ENCODE measurements at regions not wholly inside any gene's neighbourhood (a gene's known extent, or its start where the extent isn't known, plus 50 kb on each side); places are given as distances from the start of the nearest gene placed in this dataset.
"Not testable (repeated sequence)": the region's sequence is repeated elsewhere in the genome, so short reads cannot be mapped to it uniquely, and the experiment has no call there.

DNA sequence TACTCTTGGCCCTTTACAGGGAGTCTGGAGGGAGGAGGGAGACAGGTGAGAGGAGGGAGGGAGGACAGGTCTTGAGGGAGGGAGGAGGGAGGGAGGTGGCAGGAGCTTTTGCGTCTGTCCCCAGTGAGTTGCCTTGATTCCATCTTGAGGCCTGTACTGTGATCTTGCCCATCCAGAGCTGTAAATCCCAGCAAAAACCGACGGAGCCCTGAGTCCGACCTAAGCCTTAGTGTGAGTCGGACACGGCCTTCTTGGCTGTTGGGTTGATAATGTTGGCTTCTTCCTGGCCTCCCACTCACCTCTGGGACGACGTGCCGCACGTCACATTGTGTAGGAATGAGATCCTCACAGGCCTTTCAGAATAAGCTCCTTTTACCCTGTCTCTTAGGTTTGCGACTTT is 72.5 kb downstream of the RGS12 start:
- no peak for DNase-seq

DNA sequence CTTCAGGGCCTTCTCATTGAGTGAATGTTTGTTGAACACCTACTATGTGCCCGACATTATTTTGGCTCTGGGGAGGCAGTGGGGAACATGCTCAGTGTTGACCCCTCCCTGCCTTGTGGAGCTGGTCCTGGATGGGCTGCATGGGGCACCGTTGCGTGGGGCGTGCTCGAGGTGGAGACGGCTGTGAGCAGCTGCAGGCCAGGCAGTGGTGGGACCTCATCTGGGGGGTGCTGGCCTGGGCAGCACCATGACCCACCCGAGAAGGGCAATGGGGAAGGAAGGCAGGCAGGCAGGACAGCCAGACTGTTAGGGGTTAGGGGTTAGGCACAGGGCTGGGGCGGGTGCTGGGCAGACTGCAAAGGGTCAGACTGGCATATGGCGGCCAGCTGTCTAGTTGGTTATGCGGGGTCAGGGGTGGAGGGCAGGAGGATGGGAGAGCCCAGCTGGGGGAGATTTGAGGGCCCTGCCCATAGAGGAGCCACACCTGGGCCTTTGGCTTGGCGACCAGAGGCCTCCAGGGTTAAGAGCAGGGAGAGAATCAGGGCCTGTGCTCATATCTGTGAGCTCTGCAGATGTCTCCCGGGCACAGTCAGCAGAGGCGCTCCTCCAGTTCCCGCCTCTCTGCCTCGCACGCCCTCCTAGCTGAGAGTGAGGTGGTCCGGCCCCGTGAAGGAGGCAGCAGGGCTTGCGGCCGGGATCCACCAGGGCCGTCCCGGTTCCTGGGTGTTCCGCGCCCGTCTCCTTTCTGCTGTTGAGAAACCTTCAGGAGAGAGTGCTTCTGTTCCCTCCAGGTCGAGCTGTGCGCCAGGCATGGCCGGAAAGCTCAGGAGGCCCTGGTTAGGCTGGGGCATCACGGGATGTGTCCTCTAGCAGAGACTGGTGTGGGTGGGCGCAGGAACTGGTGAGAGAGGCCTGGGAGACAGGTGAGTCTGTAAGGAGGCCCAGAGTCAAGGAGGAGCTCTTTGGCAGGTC is 73.3 kb downstream of the RGS12 start:
- no peak for DNase-seq

DNA sequence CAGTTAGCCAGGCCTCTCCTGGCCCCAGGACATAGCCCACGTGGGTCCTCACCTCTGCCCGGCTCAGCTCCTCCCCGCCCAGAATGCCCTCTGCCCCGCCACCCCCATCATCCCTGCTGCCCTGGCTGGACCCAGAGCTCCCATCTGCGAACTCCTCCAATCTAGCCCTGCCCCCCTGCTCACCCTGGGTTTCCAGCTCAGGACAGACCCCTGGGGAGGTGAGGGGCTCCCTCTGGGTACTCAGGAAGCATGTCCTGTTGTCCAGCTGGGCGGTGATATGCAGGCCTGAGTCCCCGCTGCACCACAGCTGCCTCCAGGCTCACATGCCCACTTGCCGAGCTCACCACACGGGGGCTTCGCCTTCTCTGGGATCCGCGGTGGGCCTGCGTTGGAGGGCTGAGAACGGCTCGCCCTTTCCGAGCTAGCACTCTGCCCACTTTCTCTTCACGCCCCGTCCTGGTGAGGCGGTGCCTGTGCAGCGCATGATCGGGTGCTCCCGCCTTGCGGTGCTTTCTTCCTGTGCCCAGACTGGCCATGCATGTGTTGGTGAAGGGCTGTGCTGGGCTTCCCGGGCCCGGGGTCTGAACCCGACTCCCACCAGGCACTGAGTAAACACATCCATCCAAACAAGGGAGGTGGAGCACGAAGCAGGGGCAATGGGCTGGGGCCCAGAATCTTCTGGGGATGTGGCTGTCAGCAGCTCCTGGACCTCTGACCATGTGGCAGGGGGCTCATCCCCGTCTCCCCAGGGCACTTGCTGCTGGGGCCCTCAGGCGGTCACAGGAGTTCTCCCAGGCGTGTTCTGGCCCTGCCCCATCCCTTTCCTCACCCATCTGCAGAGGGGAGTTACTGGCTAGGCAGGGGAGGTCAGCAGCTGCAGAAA is 74.3 kb downstream of the RGS12 start:
- peak; percentile 30 for DNase-seq

DNA sequence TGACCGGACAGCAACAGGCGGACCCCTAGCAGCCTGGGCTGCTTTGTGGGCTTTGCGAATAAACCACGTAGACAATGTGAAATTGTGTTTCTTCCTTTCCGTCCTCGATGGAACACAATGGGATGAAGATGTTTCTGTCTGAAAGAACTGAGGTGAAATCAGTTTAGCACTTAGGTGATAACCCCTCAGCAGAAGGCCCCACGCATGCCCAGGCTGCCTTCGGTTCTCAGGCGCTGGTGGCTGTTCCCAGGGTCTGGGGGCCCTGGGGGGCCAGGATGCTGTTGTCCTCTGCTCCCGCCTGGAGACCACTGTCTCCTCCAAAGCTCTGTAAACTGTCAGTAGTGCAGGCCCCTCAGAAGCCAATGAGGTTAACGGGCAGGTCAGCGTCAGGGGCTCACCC is 73.9 kb upstream of the HGFAC start:
- no peak for DNase-seq

DNA sequence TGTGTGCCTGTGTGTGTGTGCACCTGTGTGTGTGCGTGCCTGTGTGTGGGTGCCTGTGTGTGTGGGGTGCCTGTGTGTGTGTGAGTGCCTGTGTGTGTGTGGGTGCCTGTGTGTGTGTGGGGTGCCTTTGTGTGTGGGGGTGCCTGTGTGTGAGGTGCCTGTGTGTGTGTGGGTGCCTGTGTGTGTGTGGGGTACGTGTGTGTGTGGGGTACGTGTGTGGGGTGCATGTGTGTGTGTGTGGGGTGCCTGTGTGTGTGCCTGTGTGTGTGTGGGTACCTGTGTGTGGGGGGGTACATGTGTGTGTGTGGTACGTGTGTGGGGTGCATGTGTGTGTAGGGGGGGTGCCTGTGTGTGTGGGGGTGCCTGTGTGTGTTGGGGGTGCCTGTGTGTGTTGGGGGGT is 73.4 kb upstream of the HGFAC start:
- no peak for DNase-seq

DNA sequence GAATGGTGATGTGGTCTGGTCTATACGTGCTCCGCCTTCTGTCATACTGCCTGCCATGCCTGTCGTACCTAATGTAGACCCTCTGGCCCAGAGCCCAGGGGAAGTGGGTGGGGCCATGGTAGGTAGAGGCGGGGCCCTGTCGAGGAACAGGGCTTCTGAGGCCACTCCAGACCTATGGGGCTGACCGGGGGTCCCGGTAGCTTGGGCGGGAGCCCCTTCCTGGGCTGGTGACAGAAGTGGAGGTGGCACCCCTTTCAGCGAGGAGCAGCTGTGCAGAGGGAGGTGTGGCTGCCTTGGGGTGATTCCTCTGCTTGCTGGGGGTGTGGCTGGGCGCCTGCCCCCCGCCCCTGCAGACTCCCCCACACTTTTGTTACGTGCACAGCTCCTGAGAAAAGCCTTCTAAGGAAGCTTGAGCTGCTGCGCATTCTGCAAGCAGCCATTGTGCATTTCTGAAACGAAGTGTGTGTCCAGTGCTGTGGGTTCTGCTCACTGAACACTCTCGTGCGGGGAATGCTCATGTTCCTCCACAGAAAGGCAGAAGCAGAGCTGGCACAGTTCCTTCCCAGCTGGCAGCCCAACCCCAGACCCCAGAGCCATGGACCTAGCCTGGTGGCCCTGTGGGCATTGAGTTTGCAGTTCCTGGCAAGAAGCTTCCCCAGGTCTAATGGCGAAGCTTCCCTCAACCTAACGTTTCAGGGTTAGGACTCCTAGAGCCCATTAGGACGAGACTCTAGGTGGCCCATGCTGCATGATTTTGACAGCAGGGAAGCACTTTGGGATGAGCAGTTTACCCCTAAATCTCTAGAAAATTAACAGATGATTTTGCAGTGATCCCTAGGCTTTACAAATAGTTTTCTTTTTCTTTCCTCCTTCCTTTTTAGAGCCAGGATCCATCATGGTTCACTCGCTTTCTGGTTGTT is 72.7 kb upstream of the HGFAC start:
- no peak for DNase-seq

DNA sequence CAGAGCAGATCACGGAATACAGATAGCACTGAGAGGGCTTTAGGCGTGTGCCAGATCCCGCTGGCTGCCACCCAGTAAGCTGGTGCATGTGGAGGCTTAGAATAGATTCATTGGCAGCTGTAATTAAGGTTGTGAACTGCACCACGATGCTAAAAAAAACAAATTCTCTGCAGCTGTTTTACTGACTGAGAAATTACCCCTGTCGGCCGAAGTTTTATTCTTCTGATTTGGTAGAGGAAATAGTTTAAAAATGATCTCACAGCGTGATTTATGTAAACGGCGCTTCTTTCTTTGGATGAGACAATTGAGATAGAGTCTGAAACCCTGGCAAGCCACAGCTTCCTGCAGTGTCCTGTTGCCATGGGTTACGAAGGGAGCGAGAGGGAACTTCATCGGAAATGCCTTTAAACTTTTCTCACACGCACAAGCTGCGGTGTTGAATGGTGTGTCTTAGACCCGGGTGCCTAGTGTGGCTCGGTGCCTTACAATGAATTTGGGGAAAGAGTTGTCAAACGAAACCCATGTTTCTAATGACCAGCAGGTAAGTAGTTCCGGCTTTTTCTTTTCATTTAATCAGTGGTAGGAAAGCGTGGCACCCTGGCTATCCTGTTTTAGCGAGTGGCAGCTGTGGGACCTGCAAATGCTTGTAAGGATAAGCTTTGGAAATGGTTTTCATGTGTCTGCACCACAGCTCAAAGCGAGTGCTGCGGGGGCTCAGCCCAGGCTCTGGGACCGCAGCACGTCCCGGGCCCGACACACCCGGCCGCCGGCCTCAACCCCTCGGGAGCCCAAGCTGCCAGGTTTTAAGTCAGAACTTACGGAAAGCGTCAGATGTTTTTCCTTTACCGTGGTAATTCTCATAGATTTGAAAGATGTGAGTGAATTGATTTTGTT is 71.7 kb upstream of the HGFAC start:
- DNase-seq: peak; percentile 88

DNA sequence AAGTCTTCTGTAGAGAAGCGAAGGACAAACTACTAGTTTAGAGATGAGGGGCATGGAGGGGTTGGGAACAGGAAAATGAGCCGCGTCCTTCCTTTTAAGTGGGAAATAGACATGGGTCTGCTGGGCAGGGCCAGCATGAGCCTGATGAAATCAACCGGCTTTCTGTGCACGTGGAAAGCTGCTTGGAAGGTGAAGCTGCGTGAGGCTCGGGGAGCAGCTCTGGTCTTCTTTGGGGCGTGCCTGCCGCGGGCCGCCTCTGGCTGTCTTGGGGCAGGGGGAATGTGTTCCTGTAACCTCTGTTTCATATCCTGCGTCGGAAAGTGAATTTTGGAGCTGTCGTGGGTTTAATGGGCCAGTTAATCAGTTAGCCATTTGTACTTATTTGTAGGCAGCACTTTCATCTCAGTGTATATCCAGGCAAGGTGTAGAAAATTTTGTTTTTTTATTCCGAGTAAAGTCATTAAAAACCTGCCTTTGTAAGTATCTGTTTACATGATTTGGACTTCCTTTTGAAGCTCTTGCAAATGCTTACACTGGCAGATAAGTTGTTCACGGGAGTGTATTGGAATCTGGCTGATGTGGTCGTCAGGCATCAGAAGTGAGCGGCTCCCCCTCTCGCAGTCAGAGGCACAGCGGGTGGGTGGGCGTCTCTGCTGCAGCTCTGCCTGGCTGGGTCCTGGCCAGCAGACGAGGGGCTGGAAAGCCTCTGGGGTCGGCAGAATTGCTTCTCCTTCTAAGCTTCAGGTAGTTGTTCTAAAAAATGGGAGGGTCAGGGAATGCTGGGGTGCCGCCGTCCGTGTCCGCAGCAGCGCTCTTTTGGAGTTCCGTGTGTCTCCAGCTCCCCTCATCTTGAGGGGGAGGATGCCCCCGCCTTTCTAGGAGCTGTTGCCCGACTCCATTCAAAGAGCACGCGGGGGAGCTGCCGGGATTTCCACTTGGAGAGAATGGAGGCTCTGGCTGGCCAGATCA is 70.5 kb upstream of the HGFAC start:
- peak; percentile 60 for DNase-seq

DNA sequence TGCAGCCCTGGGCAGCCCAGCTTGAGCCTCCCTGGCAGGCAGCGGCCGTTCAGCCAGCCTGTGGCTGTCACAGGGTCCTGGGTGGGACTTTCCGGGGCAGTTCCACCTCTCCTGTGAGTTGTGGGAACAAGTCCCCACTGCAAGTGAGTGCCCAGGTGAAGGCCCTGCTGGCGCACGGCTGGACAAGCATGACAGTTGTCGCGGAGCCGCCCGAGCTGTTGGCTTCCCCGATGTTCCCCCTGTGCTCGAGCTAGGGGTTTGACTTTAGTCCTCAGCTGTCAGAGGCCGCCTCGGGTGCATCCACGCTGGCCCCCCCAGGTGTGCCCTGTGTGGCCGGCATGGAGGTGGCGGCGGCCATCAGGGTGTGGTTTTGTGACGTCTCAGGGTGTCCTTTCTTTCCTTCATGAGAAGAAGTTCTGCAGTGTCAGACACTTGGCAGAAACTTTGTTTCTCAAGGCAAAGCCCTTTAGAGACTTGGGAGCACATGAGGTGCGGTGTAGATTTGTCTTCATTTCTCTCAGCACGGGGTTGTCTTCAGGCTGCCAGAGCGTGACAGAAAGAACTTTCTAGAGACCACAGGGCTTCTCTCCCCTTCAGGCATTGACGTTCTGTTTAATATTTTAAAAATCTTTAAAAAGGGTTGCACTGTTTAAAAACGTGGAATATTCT is 69.4 kb upstream of the HGFAC start:
- DNase-seq: no peak

DNA sequence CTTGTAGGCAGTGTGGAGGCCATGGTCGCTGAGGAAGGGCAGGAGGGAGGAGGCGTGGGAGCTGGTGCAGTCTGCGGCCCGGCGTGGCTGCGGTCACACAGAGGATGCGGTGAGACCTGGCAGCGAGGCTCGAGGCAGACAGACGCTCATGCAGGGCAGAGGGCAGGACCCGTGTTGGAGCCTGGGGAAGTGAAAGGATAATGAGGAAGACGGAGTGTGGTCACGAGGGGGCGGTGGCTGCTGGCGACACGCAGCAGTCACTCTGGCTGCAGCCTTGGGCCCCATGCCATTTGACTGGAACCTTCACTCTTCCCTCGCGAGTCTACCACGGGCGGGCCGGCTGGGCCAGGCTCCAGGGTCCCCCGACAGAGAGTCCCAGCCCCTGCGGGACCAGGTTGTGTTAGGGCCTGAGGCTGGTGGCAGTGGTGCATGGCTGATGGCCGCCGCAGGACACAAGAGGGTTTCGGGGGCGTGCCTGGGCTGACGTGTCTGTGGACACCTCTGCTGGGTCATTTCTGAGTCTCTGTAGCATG is 68.8 kb upstream of the HGFAC start:
- DNase-seq: no peak

DNA sequence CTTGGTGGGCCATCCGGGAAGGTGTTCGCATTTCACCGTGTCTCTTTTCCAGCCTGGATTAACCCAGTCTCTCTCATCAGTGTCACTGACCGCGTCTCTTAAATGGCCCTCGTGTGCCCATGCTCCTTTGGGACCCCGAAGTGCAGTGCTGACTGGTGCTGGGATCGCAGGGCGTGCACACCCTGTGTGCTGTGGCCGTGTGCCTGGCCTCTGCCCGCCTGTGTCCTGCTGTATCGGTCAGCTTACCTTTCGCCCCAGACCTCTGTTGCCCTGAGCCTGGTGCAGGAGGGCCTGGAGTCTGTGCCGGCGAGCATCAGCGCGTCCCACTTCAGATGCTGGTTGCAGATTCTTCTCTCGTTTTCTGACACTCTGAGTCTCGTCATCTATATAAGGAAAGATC is 68.3 kb upstream of the HGFAC start:
- no peak for DNase-seq

DNA sequence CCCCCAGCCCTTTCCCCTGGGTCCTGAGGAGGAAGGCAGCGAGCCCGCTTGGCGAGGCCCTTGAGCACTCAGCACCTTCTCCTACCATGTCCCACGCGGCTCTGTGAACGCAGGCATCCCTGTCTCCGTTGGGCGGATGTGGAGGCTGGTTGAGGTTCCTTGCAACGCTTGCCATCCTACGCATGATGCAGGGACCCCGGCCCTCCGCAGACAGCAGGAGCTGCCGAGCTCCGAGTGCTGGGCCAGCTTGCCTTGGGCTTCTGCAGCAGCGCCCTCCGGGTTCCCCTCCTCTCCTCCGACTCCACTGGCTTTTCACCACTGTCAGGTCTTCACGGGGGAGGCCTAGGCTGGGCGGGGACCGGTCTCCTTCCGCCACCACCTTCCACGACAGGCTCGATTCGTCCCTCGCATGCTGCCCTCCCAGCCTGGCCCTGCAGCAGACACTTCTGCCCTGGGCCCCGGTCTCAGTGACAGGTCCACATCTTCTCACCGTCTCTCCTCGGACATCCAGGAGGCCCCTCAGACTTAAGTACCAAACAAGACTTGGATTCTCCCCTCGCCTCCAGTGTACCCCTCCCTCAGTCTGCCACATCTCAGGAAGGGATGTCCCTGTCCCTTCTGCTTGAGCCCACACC is 67.6 kb upstream of the HGFAC start:
- no peak for DNase-seq

DNA sequence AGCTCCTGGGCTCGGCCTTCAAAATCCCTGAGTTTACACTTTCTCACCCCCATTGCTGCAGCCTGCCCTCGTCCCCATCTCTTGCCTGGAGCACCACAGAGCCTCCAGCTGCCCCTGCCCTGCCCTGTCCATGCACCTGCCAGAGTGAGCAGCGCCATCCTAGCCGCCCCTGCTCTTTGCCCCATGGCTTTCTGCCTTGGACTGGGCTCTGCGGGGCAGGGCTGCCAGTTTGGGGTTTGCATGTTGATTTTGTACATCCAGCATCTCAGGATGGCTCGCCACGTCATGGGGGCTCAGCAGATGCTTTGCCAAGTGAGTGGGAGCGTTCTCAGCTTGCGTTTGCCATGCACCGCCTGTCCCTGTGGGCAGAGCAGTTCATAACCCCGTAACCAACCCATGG is 67.1 kb upstream of the HGFAC start:
- DNase-seq: no peak

DNA sequence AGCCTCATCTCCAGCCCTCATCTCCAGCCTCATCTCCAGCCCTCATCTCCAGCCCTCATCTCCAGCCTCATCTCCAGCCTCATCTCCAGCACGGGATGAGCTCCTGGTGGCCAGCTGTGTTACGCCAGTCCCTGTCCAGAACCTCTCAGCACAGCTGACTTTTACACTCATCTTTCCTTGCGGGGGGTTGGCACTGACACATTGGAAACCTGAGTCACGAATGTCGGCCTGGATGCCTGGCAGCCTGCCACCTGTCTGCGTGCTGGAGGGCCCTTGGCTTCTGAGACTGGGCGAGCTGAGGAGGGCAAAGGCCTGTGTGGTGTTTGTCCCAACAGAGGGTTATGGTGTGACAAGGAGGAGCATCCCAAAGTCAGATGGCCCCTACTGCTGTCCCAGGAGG is 66.1 kb upstream of the HGFAC start:
- DNase-seq: no peak

DNA sequence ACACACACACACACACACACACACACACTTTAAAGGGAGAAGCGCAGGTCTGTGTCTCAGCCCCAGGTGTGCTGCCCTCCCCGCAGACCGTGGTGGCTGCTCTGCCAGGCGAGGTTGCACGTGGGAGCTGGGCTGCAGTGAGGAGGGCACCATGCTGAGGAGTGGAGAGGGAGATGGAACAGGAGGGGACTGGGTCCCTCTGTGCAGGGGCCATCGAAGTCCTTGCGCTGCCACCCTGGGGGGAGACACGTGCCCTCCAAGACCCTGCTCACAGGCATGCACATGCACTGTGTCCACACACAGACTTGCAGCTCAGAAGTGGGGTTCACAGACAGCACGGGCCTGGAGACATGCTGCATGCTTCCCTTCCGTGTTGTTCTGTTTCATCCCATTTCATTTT is 65.5 kb upstream of the HGFAC start:
- DNase-seq: no peak

DNA sequence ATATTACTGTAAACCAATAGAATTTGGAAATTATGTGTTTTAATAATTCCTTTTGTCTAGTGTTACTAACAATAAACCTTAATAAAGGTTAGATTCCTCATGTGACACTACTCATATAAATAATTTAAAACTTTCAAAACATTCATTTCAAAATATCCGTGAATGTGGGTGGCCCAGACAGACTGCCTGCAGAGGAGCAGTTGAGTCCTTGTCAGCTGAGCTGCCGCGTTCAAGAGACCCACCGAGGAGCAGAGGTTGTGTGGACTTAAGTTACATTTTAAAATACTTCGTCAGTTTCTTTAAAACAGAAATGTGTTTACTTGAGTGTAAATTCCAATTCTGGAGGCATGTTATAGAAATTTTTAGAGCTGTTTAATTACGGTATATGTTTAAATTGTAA is 64.2 kb upstream of the HGFAC start:
- no peak for DNase-seq

DNA sequence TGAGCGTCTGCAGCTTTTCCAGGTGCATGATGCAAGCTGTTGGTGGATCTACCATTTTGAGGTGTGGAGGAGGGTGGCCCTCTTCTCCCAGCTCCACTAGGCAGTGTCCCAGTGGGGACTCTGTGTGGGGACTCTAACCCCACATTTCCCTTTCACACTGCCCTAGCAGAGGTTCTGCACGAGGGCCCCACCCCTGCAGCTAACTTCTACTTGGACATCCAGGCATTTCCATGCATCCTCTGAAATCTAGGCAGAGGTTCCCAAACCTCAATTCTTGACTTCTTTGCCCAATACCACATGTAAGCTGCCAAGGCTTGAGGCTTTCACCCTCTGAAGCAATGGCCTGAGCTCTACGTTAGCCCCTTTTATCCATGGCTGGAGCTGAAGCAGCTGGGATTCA is 61.4 kb upstream of the HGFAC start:
- not testable (repeated sequence) for DNase-seq

DNA sequence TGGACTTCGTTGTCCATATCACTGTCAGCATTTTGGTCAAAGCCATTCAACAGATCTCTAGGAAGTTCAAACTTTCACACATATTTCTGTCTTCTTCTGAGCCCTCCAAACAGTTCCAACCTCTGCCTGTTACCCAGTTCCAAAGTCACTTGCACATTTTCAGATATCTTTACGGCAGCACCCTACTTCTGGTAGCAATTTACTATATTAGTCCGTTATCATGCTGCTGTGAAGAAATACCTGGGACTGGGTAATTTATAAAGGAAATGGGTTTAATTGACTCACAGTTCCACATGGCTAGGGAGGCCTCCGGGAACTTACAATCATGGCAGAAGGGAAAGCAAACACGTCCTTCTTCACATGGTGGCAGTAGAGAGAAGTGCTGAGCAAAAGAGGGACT is 60.6 kb upstream of the HGFAC start:
- DNase-seq: not testable (repeated sequence)

DNA sequence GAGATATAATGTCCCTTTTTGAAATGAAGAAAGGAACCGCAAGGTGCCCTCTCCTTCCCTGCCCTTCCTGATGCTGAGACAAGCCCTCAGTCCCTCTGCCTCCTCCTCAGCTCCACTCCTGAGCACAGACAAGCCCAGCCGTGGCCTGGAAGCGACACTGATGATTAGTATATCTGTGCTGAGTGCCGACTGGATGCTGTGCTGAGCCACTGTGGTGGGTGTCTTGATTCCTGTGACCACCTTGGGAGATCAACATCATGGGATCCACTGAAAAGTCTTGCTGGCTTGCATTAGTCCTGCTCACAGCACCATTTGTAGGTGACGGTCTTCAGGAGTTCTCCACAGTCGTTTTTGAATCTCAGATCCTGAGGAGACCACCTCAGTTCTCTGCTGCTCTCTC is 59.5 kb upstream of the HGFAC start:
- DNase-seq: no peak

Measured in eye (tissue), 1 donor.